ENCODE measurements at regions not wholly inside any gene's neighbourhood (a gene's known extent, or its start where the extent isn't known, plus 50 kb on each side); places are given as distances from the start of the nearest gene placed in this dataset.

- ChIA-PET POLR2A (ENCODE audit: low non-redundant PET) (no interaction called here), CTCF (no interaction called here)
- no peak for TF ChIP-seq CTCF (conservative IDR thresholded peaks at IDR 0.05; ENCODE audit: low read depth)
- no peak overlapping the region for H3K27ac ChIP-seq
- no peak for DNase-seq (ENCODE audit: low spot score)
These were observed 236.2 kb upstream of the THBS1 start for GRCh38 chr15:39344662-39345141.

GRCh38 chr15:39345176-39345575, 235.7 kb upstream of the THBS1 start:
- no peak for TF ChIP-seq CTCF (conservative IDR thresholded peaks at IDR 0.05; ENCODE audit: low read depth)
- POLR2A ChIA-PET (ENCODE audit: low non-redundant PET): no interaction called here
- H3K27ac ChIP-seq: no peak overlapping the region
- CTCF ChIA-PET: no interaction called here
- no peak for DNase-seq (ENCODE audit: low spot score)

- ChIA-PET POLR2A (ENCODE audit: low non-redundant PET) (no interaction called here), CTCF (no interaction called here)
- DNase-seq (ENCODE audit: low spot score): no peak
- no peak overlapping the region for H3K27ac ChIP-seq
- no peak for TF ChIP-seq CTCF (conservative IDR thresholded peaks at IDR 0.05; ENCODE audit: low read depth)
These were observed 233.4 kb upstream of the THBS1 start for GRCh38 chr15:39347453-39347852.

- no peak overlapping the region for H3K27ac ChIP-seq
- DNase-seq (ENCODE audit: low spot score): no peak
- CTCF ChIA-PET: no interaction called here
- POLR2A ChIA-PET (ENCODE audit: low non-redundant PET): no interaction called here
- TF ChIP-seq CTCF (conservative IDR thresholded peaks at IDR 0.05; ENCODE audit: low read depth): no peak
These were observed 230.1 kb upstream of the THBS1 start for GRCh38 chr15:39350785-39351184.

- no peak for DNase-seq (ENCODE audit: low spot score)
- ChIA-PET CTCF (no interaction called here), POLR2A (ENCODE audit: low non-redundant PET) (no interaction called here)
- no peak for TF ChIP-seq CTCF (conservative IDR thresholded peaks at IDR 0.05; ENCODE audit: low read depth)
- H3K27ac ChIP-seq: no peak overlapping the region
These were observed 226.7 kb upstream of the THBS1 start for GRCh38 chr15:39354189-39354588.

- H3K27ac ChIP-seq: no peak overlapping the region
These were observed 223.2 kb upstream of the THBS1 start for GRCh38 chr15:39357480-39358268.

More at GRCh38 chr15:39357480-39358268, 223.2 kb upstream of the THBS1 start:
- POLR2A ChIA-PET (ENCODE audit: low non-redundant PET): no interaction called here
- no peak for TF ChIP-seq CTCF (conservative IDR thresholded peaks at IDR 0.05; ENCODE audit: low read depth)
- no peak for DNase-seq (ENCODE audit: low spot score)
- CTCF ChIA-PET: no interaction called here

Measured in RWPE1 (cell line).